Kidney (tissue), 13 donors: ENCODE measurements at regions not wholly inside any gene's neighbourhood (a gene's known extent, or its start where the extent isn't known, plus 50 kb on each side); places are given as distances from the start of the nearest gene placed in this dataset.
A peak's percentile ranks its signal among the peaks of the same experiment; 100 is the strongest.

ENCODE experiments used
- DNase-seq, 5 donors: peaks; one replicate each; pipeline ENCODE4 v3.0.0-alpha.2; 2013 to 2020
- FAIRE-seq: peaks from 2 replicates; lab custom pipeline; 2012; peaks lifted over from hg19 to GRCh38; lab: Jason Lieb, UNC
- H3K27ac ChIP-seq, 2 donors: one replicate each; pipeline ENCODE4 v1.7.0; 2013; ENCODE audit warnings: low read depth in 2 of 2, low read length in 2 of 2, inconsistent platforms in 1 of 2
- H3K27me3 ChIP-seq: one replicate; pipeline ENCODE4 v1.7.1; 2013; ENCODE audit warnings: low read length, inconsistent platforms; ENCODE audit not compliant: control insufficient read depth, insufficient read depth
- H3K36me3 ChIP-seq, 3 donors: one replicate each; pipeline versions ENCODE4 v1.7.0 to v1.7.1; 2013; ENCODE audit warnings: low read length in 3 of 3, control low read depth in 1 of 3, inconsistent platforms in 1 of 3; ENCODE audit not compliant: insufficient read depth in 3 of 3, control insufficient read depth in 2 of 3
- H3K4me1 ChIP-seq, 3 donors: one replicate each; pipeline versions ENCODE4 v1.7.0 to v1.7.1; 2013; ENCODE audit warnings: low read length in 3 of 3, inconsistent platforms in 1 of 3, low read depth in 1 of 3; ENCODE audit not compliant: control insufficient read depth in 2 of 3, insufficient read depth in 2 of 3
- H3K4me3 ChIP-seq, 3 donors: one replicate each; pipeline versions ENCODE4 v1.7.0 to v1.8.1; 2013; ENCODE audit warnings: low read length in 3 of 3, control low read depth in 1 of 3, inconsistent platforms in 1 of 3
- H3K9ac ChIP-seq, 3 donors: one replicate each; pipeline versions ENCODE4 v1.7.0 to v1.7.1; 2013; ENCODE audit warnings: low read length in 3 of 3, control low read depth in 1 of 3, inconsistent platforms in 1 of 3
- H3K9me3 ChIP-seq, 3 donors: one replicate each; pipeline versions ENCODE4 v1.7.0 to v1.7.1; 2013; ENCODE audit warnings: low read length in 3 of 3, control low read depth in 1 of 3, inconsistent platforms in 1 of 3; ENCODE audit not compliant: control insufficient read depth in 2 of 3, insufficient read depth in 1 of 3
- intact Hi-C: fragments of 100-400 bp; cut with DNase I; formaldehyde crosslinking; loops from one replicate; pipeline ENCODE4 v1.11.1; 2022
- TF ChIP-seq, protein P1 (sequence below): IDR thresholded peaks from 3 replicates; pipeline ENCODE4 v1.5.1; 2012; ENCODE audit warnings: mild to moderate bottlenecking, moderate library complexity, borderline replicate concordance; ENCODE audit not compliant: insufficient read depth; ENCODE audit errors: extremely low read depth
- donor health status: control.
- donor health status: control.
- donor health status: control.
- donor health status: control.
- donor health status: control.
- donor health status: DM: yes; HTN: yes; CAD: no.
- donor health status: Normal renal cell carcinoma (clear cell type).

- Histone ChIP-seq H3K4me1 (peaks cover 7 to 76% (median 71%) of the 10 kb centered on the region in 3 donors), H3K27ac (peak overlapping the region in 1 of 2 donors; percentile 52), H3K9ac (no peak overlapping the region), H3K9me3 (no peaks in the 10 kb centered on the region), H3K27me3 (no peaks in the 10 kb centered on the region), H3K36me3 (no peaks in the 10 kb centered on the region), H3K4me3 (no peak overlapping the region)
- TF ChIP-seq, protein P1, sequence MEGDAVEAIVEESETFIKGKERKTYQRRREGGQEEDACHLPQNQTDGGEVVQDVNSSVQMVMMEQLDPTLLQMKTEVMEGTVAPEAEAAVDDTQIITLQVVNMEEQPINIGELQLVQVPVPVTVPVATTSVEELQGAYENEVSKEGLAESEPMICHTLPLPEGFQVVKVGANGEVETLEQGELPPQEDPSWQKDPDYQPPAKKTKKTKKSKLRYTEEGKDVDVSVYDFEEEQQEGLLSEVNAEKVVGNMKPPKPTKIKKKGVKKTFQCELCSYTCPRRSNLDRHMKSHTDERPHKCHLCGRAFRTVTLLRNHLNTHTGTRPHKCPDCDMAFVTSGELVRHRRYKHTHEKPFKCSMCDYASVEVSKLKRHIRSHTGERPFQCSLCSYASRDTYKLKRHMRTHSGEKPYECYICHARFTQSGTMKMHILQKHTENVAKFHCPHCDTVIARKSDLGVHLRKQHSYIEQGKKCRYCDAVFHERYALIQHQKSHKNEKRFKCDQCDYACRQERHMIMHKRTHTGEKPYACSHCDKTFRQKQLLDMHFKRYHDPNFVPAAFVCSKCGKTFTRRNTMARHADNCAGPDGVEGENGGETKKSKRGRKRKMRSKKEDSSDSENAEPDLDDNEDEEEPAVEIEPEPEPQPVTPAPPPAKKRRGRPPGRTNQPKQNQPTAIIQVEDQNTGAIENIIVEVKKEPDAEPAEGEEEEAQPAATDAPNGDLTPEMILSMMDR = no peak
- DNase-seq = no peak
- intact Hi-C loops = no loop called here
- no peak for FAIRE-seq
Measured at GRCh38 chr17:77390870-77391269, 250.1 kb downstream of the SEC14L1 start.

GRCh38 chr17:77391668-77392375 is 251.1 kb downstream of the SEC14L1 start:
- H3K9me3 ChIP-seq = no peaks in the 10 kb centered on the region
- no peak for FAIRE-seq
- peak overlapping the region in 1 of 3 donors; percentile 14 for H3K4me3 ChIP-seq
- DNase-seq = no peak
- H3K4me1 ChIP-seq = peaks cover 7 to 67% (median 61%) of the 10 kb centered on the region in 3 donors
- TF ChIP-seq, protein P1 = no peak
- intact Hi-C loops = no loop called here
- H3K9ac ChIP-seq = peak overlapping the region in 1 of 3 donors; percentile 29
- no peaks in the 10 kb centered on the region for H3K27me3 ChIP-seq
- H3K36me3 ChIP-seq = no peaks in the 10 kb centered on the region
- peak overlapping the region; percentile 68 to 77 for H3K27ac ChIP-seq

DNA sequence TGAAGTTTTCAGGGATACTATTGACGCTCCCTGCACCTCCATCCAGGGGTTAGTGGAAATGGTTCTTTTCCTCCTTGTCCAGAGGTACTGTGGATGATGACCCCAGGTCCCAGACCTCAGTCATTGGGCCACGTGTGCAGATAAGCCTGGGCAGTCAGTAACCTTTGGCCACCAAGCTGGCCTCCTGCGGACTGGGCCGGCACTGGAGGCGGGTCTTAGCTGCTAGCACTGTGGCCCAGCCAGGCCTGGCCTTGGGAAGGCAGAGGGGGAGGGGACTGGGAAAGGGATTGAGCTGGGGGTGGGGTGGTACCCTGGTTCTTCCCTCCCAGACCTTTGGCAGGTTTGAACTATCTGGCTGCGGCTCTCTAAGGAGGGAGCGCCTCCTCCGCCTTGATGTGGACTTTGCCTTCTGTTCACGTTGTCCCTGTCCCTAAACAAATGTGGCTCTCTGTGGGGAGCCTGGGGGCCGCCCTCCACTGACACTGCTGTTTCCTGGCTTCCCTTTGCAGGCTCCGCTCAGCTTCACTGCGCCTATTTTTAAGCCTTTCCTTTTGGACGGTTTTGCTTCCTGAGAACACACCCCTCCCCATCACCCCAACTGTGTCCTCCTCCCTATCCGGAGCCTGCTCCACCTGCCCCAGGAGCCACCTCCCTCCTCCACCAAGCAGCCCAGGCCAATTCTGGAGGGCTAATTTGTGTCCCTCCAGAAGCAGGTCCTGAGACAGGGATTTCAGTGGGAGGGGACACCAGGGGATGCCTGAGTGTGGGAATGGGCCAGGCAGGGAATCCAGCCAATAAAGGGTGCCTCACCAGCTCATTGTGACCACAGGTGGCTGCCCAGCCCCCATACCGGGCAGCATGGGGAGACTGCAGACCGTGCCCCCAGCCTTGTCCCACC is 251.9 kb downstream of the SEC14L1 start:
- TF ChIP-seq, protein P1 = no peak
- Histone ChIP-seq H3K9ac (peak overlapping the region in 1 of 3 donors; percentile 29), H3K36me3 (no peaks in the 10 kb centered on the region), H3K4me3 (peak overlapping the region in 1 of 3 donors; percentile 14), H3K9me3 (no peaks in the 10 kb centered on the region), H3K27me3 (no peaks in the 10 kb centered on the region), H3K4me1 (peaks cover 7 to 59% (median 58%) of the 10 kb centered on the region in 3 donors), H3K27ac (peak overlapping the region; percentile 68 to 77)
- DNase-seq = peak in 3 of 5 donors; percentile 49 to 87 (median 77)
- intact Hi-C loops = no loop called here
- FAIRE-seq = no peak
